Activated T-cell treated with anti-CD3 and anti-CD28 coated beads, Interleukin-2, amount 50 U/mL, for 24 hours (primary cell): ENCODE measurements at regions not wholly inside any gene's neighbourhood (a gene's known extent, or its start where the extent isn't known, plus 50 kb on each side); places are given as distances from the start of the nearest gene placed in this dataset.
"Not testable (repeated sequence)": the region's sequence is repeated elsewhere in the genome, so short reads cannot be mapped to it uniquely, and the experiment has no call there.

Source experiments
- DNase-seq: peaks from one replicate; pipeline ENCODE4 v3.0.0-alpha.2; 2020
- H3K27ac Mint-ChIP-seq: 2 replicates; pipeline ENCODE4 v1.8.0; 2020; ENCODE audit warnings: mild to moderate bottlenecking, mixed read lengths
- H3K27me3 Mint-ChIP-seq: 2 replicates; pipeline ENCODE4 v1.8.0; 2020; ENCODE audit warnings: mixed read lengths
- H3K36me3 Mint-ChIP-seq: 2 replicates; pipeline ENCODE4 v1.8.0; 2020; ENCODE audit warnings: low read depth, mixed read lengths
- H3K4me1 Mint-ChIP-seq: 2 replicates; pipeline ENCODE4 v1.8.0; 2020; ENCODE audit warnings: low read depth, mixed read lengths
- H3K4me3 Mint-ChIP-seq: 2 replicates; pipeline ENCODE4 v1.8.0; 2020; ENCODE audit warnings: mild to moderate bottlenecking, moderate library complexity, mixed read lengths
- H3K9me3 Mint-ChIP-seq: 2 replicates; pipeline ENCODE4 v1.8.0; 2020; ENCODE audit warnings: mixed read lengths

DNA sequence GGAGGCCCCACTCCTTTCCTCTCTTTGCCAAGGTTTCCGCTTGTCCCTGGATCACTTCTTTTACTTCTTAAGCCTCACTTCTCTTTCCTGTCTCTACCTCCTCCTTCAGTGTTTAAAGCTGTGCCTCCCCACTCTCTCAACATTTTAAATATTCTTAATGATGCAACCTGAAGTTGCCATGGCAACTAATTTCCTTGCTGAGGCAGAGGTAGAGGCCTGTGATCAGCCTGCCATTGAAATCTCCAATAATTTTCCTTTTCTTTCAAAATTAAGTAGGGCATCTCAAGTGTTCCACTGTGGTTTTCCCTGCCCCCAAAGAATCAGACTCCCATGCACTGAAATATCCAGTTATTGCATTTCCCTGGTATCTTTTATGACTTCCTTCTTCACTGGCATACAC lies 108.6 kb upstream of the VRK1 start:
- no peak for DNase-seq
- Mint-ChIP-seq H3K36me3 (no peaks in the 10 kb centered on the region), H3K27ac (no peak overlapping the region), H3K9me3 (no peaks in the 10 kb centered on the region), H3K4me1 (no peaks in the 10 kb centered on the region), H3K27me3 (peaks cover 11% of the 10 kb centered on the region), H3K4me3 (no peak overlapping the region)

DNA sequence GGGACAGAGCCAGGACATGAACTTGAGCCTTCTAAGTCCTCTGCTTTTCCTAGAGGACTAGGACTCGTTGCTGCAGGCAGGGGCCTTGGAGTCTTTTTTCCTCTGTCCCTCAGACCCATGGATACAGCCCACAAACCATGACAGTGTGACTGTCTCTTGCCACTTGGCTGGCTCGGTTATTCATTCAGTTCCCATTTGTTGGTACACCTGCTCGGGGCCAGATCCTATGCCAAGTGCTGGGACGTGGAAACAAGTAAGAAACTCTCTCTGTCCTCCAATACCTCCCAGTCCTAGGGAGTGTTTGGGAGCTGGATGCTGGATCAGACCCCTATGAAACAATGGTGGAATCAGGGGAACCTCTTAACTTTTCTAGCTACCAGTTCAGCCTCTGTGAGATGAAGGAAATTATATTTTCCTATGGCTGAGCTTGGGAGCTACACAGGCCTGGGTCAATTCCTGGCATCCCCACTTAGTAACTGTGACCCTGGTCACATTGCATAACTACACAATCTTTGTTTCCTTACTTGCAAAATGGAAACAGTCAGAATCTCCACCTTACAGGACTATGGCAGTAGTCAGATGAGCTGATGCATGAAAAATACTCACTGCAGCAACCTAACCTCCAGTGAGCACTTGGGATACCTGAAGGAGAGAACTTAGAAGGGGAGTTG lies 106.3 kb upstream of the VRK1 start:
- H3K9me3 Mint-ChIP-seq, result no peaks in the 10 kb centered on the region
- no peak overlapping the region for H3K4me3 Mint-ChIP-seq
- H3K4me1 Mint-ChIP-seq, result no peaks in the 10 kb centered on the region
- H3K27me3 Mint-ChIP-seq, result peaks cover 2% of the 10 kb centered on the region
- H3K36me3 Mint-ChIP-seq, result no peaks in the 10 kb centered on the region
- no peak for DNase-seq
- no peak overlapping the region for H3K27ac Mint-ChIP-seq

DNA sequence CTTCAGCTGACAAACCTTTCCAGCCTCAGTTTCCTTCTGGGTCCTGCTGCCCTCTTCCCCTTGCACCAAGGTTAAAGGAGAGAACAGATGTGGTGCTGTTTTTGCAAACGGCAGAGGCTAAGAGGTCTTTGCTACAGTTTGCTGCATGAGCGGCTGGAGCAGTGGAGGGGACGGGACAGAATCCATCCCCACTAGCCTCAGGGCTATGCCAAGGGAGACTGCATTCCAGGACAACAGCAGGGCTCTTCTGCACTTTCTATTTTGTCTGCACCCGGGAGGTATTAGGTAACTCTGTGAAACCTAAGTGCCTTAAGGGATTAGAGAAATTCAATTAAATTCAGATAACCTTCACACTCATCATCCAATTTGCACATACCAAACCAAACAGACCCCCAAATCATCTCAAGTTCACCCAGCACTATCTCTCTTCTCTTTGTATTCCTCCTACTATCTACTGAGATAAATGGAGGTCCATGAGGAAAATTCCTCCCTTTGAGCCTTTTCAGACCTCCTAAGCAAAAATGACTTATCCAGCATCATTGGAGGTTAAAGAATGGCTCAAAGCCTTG lies 103.8 kb upstream of the VRK1 start:
- DNase-seq, result no peak
- Mint-ChIP-seq H3K36me3 (no peaks in the 10 kb centered on the region), H3K27me3 (peaks cover 7% of the 10 kb centered on the region), H3K4me3 (no peak overlapping the region), H3K9me3 (no peaks in the 10 kb centered on the region), H3K4me1 (no peaks in the 10 kb centered on the region), H3K27ac (no peak overlapping the region)

DNA sequence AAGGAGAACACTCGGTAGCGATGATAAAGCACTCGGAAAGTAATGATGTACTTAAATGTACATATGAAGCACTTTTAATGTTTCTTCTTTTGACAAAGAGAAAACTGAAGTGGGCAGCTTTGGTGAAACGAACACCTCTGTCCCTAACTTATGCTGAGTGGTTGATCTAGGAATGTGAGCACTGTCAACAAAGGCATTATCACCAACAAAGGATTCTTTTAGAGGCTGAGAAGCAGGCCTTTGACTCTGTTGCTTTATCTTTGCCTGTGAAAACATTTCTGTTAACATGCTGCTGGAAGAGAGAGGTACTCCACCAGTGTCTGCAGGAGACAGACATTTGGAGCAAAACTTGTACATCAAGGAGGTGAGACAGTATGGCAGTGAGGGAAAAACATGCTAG lies 103.2 kb upstream of the VRK1 start:
- Mint-ChIP-seq H3K4me1 (no peaks in the 10 kb centered on the region), H3K27ac (no peak overlapping the region), H3K36me3 (no peaks in the 10 kb centered on the region), H3K27me3 (peaks cover 11% of the 10 kb centered on the region), H3K4me3 (no peak overlapping the region), H3K9me3 (no peaks in the 10 kb centered on the region)
- DNase-seq, result no peak

DNA sequence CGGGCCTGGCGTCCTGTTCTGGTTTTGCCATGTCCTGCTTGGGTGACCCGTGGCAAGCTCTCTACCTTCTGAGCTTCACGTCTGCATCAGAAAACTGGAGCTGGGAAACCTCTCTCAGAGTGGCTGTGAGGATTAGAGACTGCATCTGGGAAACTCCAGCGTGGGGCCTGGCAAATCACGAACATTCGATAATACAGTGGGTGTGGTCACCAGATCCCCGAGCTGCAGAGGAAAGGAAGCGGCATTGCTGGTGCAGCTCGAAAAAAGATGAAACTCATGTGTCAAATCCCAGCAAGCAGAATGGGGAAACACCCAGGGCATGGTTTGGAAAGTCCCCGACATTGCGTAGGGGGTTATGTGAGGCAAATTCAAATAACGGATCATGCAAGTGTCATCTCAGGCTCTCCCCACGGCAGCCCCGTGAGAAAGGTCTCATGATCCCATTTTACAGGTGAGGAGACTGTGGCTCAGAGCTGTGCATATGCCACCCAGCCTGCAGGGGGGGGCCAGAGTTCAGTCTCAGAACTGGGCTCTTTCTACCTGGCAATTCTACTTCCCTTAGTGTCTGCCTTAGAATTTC lies 98.1 kb upstream of the VRK1 start:
- no peaks in the 10 kb centered on the region for H3K36me3 Mint-ChIP-seq
- H3K9me3 Mint-ChIP-seq, result no peaks in the 10 kb centered on the region
- H3K4me1 Mint-ChIP-seq, result no peaks in the 10 kb centered on the region
- H3K27me3 Mint-ChIP-seq, result peaks cover 24% of the 10 kb centered on the region
- H3K4me3 Mint-ChIP-seq, result no peak overlapping the region
- H3K27ac Mint-ChIP-seq, result no peak overlapping the region
- no peak for DNase-seq

DNA sequence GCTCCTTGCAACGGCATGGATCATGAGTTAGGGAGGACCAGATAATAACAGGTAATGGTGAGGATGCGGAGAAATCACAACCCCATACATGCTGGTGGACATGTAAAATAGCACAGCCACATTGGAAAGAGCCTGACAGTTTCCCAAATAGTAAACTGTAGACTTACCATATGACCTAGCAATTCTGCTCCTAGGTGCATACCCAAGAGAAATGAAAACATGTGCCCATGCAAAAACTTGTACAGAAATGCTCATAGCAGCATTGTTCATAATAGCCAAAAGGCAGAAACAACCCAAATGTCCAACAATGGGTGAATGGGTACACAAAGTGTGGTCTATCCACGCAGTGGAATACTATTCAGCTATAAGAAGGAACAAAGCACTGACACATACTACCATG lies 97.5 kb upstream of the VRK1 start:
- no peaks in the 10 kb centered on the region for H3K9me3 Mint-ChIP-seq
- H3K4me1 Mint-ChIP-seq, result no peaks in the 10 kb centered on the region
- H3K4me3 Mint-ChIP-seq, result no peak overlapping the region
- peaks cover 29% of the 10 kb centered on the region for H3K27me3 Mint-ChIP-seq
- DNase-seq, result no peak
- H3K36me3 Mint-ChIP-seq, result no peaks in the 10 kb centered on the region
- H3K27ac Mint-ChIP-seq, result no peak overlapping the region

DNA sequence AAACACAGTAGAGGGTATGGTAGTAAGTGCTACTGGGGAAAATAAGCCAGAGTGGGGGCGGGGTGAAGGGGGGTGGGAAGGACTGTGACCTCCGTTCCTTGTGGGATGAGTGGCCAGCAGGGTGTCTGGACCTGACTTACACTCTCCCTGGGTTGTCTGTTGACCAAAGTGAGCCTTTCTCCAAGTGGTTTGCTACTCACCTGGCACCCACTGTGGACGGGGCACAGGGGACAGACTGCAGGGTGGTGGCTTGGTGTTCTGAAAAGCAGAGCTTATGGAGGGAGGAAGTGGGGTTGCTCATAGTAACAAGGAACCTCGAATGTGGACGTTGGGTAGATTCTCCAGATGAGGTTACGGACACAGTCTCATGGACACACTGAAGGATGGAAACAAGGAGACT lies 94.4 kb upstream of the VRK1 start:
- Mint-ChIP-seq H3K36me3 (no peaks in the 10 kb centered on the region), H3K27ac (no peak overlapping the region), H3K9me3 (no peaks in the 10 kb centered on the region), H3K27me3 (peaks cover 34% of the 10 kb centered on the region), H3K4me1 (no peaks in the 10 kb centered on the region), H3K4me3 (no peak overlapping the region)
- no peak for DNase-seq

DNA sequence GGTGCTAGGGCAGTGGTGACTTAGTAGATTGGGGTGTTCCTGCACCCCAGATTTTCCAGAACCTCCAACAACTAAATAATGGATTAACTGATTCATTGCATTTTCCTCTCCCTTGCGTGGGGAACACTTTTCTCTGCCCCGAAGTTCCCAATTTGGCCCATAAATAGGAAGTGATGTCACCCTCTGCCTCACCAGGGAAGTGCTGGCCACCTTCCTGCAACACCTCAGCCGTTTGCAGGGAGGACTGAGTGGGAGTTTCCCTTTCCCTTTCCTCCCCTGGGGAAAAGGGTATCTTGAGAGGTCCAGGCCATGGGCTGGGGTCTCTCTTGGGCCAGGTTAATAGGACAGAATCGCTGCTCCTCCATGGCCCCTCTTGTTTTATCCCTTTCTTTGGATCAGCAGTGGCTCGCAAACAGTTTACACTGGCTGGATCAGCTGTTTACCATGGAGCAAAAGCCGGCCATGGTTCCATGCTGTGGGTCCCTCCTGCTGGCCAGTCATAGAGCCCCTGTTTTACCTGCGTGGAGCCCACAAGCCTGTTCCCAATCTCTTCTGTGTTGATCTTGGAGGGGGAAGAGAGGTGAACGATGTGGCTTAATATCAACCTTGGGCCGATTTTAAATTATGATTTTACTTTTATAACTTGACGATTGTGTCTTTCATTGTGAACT lies 91.6 kb upstream of the VRK1 start:
- Mint-ChIP-seq H3K9me3 (no peaks in the 10 kb centered on the region), H3K27me3 (peaks cover 24% of the 10 kb centered on the region), H3K4me1 (no peaks in the 10 kb centered on the region), H3K36me3 (no peaks in the 10 kb centered on the region), H3K4me3 (no peak overlapping the region), H3K27ac (no peak overlapping the region)
- DNase-seq, result no peak

DNA sequence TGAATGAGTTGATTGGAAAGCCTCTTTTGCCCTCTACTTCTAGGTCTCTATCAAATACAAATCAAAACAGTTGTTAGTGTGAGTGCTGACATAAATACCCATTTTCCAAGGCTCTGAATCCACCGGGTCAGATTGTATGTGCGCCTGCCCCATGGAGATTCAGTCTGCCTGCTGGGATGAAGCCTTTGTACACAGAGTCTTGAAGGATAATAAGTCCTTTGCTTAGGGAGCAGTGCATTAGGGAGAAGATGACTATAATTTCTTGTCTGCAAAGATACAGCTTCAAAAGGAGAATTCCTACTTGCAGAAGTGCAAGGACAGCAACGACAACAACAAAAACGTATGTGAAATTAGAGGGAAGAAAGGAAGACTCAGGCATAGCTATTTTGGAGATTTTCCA lies 90.3 kb upstream of the VRK1 start:
- H3K4me3 Mint-ChIP-seq, result no peak overlapping the region
- peaks cover 24% of the 10 kb centered on the region for H3K27me3 Mint-ChIP-seq

DNA sequence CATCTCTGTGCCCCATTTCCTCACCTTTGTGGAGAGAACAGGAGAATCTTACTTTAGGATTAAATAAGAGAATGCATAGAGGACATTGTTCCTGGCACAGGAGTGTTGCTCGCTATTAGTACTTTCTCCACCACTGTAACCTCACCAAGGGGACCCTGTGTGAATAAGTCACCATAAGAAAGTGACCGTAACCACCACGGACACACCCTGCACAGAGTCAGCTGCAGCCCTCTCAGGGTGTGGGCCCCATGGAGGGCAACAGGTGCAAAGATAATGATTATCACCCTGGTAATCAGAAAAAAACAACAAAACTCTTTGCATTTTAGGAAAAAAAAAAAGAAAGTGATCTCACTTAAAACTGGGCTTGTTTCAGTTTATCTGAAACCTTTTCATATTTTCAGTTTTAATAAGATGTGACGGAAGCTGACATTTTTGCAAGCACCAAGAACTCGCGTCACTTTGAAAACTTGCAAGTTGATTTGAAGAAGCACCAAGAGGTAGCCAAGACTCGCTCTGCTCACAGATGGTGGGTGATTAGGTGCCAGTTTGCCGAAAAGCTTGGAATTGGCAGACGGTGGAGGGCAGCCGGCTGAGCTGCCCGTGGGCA lies 87.0 kb upstream of the VRK1 start:
- no peaks in the 10 kb centered on the region for H3K36me3 Mint-ChIP-seq

More for the DNA sequence above, 90.3 kb upstream of the VRK1 start:
- Mint-ChIP-seq H3K27ac (no peak overlapping the region), H3K4me1 (no peaks in the 10 kb centered on the region), H3K9me3 (no peaks in the 10 kb centered on the region), H3K36me3 (no peaks in the 10 kb centered on the region)
- DNase-seq, result no peak

DNA sequence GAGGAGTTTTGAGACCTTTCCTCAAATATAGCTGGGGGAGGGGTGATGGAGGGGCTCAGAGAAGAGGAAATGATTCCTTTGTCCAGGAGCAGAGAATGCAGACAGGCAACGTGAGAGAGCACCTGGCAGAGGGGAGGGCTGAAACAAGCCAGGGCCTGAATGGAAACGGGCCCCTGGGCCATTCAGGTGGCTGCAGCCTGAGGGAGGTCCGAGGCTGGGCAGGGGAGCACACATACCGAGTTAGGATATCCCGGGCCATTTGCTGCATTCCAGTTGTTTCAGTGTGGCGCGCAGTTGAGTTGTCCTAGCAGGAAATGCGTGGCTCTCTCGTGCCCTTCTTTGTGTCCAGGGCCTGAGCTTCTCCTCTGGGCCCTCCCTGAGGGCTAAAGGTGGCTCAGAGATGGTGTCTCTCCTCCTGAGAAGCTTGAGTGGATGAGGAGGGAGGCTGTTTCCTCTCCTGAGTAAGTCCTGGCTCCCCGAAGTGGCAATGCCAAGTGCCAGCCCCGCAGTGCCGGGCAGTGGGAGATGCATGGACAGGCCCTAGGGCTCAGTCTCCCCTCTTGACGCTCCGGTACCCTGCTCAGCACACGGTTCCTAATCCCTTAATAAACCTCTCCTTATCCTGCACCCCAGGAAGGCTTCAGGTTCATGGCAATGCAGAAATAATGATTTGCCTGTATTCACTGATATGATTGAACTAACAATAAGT lies 85.5 kb upstream of the VRK1 start:
- Mint-ChIP-seq H3K27ac (no peak overlapping the region), H3K4me1 (no peaks in the 10 kb centered on the region), H3K4me3 (no peak overlapping the region), H3K36me3 (no peaks in the 10 kb centered on the region), H3K27me3 (peaks cover 38% of the 10 kb centered on the region), H3K9me3 (no peaks in the 10 kb centered on the region)
- no peak for DNase-seq

More for the DNA sequence above, 87.0 kb upstream of the VRK1 start:
- Mint-ChIP-seq H3K9me3 (no peaks in the 10 kb centered on the region), H3K27ac (no peak overlapping the region), H3K27me3 (peaks cover 32% of the 10 kb centered on the region), H3K4me3 (no peak overlapping the region), H3K4me1 (no peaks in the 10 kb centered on the region)
- no peak for DNase-seq

DNA sequence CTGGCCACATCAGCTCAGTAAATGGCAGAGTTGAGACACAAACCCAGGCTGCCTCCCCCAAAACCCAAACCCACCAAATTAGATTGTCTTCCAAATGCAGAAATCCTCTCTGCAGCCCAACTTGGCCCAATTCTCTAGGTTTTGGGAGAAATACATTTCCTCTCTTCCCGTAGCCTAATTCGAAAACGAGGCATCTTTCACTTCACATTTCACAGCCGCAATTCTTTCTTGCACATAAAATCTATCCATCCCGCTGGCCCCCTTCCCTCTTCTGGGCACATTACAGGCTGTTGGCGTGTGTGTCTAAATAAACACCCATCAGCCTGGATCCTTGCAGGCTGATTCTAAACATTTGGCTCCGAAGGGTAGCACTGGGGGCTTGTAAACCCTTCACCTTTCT lies 83.8 kb upstream of the VRK1 start:
- Mint-ChIP-seq H3K36me3 (no peaks in the 10 kb centered on the region), H3K4me1 (no peaks in the 10 kb centered on the region), H3K4me3 (no peak overlapping the region), H3K9me3 (no peaks in the 10 kb centered on the region), H3K27ac (no peak overlapping the region), H3K27me3 (peaks cover 38% of the 10 kb centered on the region)
- no peak for DNase-seq

DNA sequence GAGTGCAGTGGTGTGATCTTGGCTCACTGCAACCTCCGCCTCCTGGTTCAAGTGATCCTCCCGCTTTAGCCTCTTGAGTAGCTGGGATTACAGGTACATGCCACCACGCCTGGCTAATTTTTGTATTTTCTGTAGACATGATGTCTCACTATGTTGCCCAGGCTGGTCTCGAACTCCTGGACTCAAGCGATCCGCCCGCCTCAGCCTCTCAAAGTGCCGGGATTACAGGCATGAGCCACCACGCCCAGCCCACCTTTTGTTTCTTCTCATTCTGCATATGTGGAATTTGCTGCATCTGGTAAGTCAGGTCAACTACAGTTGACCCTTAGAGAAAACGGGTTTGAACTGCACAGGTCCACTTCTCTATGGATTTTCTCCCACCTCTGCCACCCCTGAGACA lies 82.6 kb upstream of the VRK1 start:
- not testable (repeated sequence) for H3K4me1 Mint-ChIP-seq, DNase-seq, H3K4me3 Mint-ChIP-seq, H3K27ac Mint-ChIP-seq, H3K36me3 Mint-ChIP-seq, H3K9me3 Mint-ChIP-seq
- peaks cover 38% of the 10 kb centered on the region for H3K27me3 Mint-ChIP-seq

DNA sequence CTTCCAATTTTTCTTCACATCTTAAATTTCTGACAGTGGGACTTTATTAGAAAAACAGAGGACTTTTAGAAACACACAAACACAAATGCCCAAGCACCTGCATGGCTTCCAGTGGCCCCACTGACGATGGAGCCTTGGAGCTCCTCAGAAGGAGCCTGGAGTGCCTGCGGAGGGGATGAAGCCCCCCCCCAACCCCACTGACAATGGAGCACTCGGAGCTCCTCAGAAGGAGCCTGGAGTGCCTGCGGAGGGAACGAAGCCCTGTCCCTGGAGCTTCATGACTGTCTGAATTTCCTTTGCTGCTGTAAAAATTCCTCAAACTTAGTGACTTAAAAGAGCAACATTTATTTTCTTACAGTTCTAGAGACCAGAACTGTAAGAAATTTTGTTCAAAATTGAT lies 80.1 kb upstream of the VRK1 start:
- no peaks in the 10 kb centered on the region for H3K9me3 Mint-ChIP-seq
- H3K27me3 Mint-ChIP-seq, result peaks cover 38% of the 10 kb centered on the region
- DNase-seq, result no peak
- no peaks in the 10 kb centered on the region for H3K36me3 Mint-ChIP-seq
- no peaks in the 10 kb centered on the region for H3K4me1 Mint-ChIP-seq
- H3K4me3 Mint-ChIP-seq, result no peak overlapping the region
- no peak overlapping the region for H3K27ac Mint-ChIP-seq
